Fibroblast of lung (primary cell): ENCODE measurements at regions not wholly inside any gene's neighbourhood (a gene's known extent, or its start where the extent isn't known, plus 50 kb on each side); places are given as distances from the start of the nearest gene placed in this dataset.

Experiments
- DNase-seq, 2 donors: peaks; one replicate each; pipeline versions ENCODE4 v3.0.0 to v3.0.0-alpha.2; 2010; ENCODE audit warnings: low read depth in 2 of 2
- H2AFZ ChIP-seq: 2 replicates; pipeline ENCODE4 v1.5.1; 2012; ENCODE audit warnings: low read length, control low read depth, inconsistent platforms
- H3K27ac ChIP-seq: 2 replicates; pipeline ENCODE4 v1.5.1; 2011; ENCODE audit warnings: low read length, control low read depth; ENCODE audit not compliant: insufficient read depth
- H3K27me3 ChIP-seq: 2 replicates; pipeline ENCODE4 v1.5.1; 2011; ENCODE audit warnings: mild to moderate bottlenecking, low read length; ENCODE audit not compliant: control insufficient read depth, insufficient read depth
- H3K36me3 ChIP-seq: 2 replicates; pipeline ENCODE4 v1.5.1; 2011; ENCODE audit warnings: low read length; ENCODE audit not compliant: control insufficient read depth, insufficient read depth
- H3K4me1 ChIP-seq: 2 replicates; pipeline ENCODE4 v1.5.1; 2011; ENCODE audit warnings: low read length; ENCODE audit not compliant: control insufficient read depth, insufficient read depth; ENCODE audit errors: extremely low read depth
- H3K4me2 ChIP-seq: 2 replicates; pipeline ENCODE4 v1.5.1; 2011; ENCODE audit warnings: low read length, control low read depth; ENCODE audit not compliant: insufficient read depth; ENCODE audit errors: extremely low read depth
- H3K4me3 ChIP-seq, 4 experiments: fragments of 200-600 bp in 1 of 4; sonication (generic) in 1 of 4; replicated peaks in 1 of 4; 2 replicates each; pipeline ENCODE4 v1.5.1; 2011 to 2016; ENCODE audit warnings: low read length in 4 of 4, low read depth in 3 of 4, mild to moderate bottlenecking in 3 of 4, control low read depth in 2 of 4, inconsistent platforms in 1 of 4, mixed read lengths in 1 of 4; ENCODE audit not compliant: insufficient read depth in 1 of 4; ENCODE audit errors: control extremely low read depth in 1 of 4
- H3K79me2 ChIP-seq: 2 replicates; pipeline ENCODE4 v1.5.1; 2012; ENCODE audit warnings: mild to moderate bottlenecking, low read length, inconsistent platforms; ENCODE audit not compliant: control insufficient read depth, insufficient read depth
- H3K9ac ChIP-seq: 2 replicates; pipeline ENCODE4 v1.5.1; 2011; ENCODE audit warnings: mild to moderate bottlenecking, low read length, control low read depth; ENCODE audit not compliant: insufficient read depth
- H3K9me3 ChIP-seq: 2 replicates; pipeline ENCODE4 v1.5.1; 2012; ENCODE audit warnings: low read depth, low read length; ENCODE audit not compliant: control insufficient read depth, insufficient read depth
- H4K20me1 ChIP-seq: 2 replicates; pipeline ENCODE4 v1.5.1; 2011; ENCODE audit warnings: low read length; ENCODE audit not compliant: control insufficient read depth, insufficient read depth; ENCODE audit errors: extremely low read depth
- EZH2 ChIP-seq: IDR thresholded peaks from 2 replicates; pipeline ENCODE4 v1.5.1; 2012; ENCODE audit warnings: low read length, control low read depth, mild to moderate bottlenecking; ENCODE audit errors: missing control alignments
- TF ChIP-seq, protein P1 (sequence below), 2 donors: IDR thresholded peaks in 1 of 2; conservative IDR thresholded peaks in 1 of 2; 1 replicate in 1 of 2; 2 replicates in 1 of 2; pipeline ENCODE4 v1.5.1; 2011 to 2012; ENCODE audit warnings: low read length in 2 of 2, control low read depth in 1 of 2, inconsistent platforms in 1 of 2, low read depth in 1 of 2, mild to moderate bottlenecking in 1 of 2

DNA sequence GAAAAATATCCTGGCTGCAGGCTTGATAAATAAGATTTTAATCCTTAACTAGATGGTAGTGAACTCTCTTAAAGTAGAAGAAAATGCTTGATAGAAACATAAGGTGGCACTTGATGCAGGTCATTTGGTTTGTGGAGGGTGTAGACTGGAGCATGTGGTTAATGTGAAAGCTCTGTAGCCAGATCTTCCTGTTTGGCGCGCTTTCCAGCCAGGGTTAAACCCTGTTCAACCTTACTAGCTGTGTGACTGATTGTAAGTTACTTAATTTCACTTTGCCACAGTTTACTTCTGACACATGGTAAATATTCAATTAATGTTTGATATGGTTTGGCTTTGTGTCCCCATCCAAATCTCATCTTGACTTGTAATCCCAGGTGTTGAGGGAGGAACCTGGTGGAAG lies 394.0 kb downstream of the REEP3 start:
- no peak overlapping the region for H3K4me2 ChIP-seq
- no peaks in the 10 kb centered on the region for H3K36me3 ChIP-seq
- no peaks in the 10 kb centered on the region for H3K4me1 ChIP-seq
- no peak for TF ChIP-seq EZH2
- TF ChIP-seq, protein P1, sequence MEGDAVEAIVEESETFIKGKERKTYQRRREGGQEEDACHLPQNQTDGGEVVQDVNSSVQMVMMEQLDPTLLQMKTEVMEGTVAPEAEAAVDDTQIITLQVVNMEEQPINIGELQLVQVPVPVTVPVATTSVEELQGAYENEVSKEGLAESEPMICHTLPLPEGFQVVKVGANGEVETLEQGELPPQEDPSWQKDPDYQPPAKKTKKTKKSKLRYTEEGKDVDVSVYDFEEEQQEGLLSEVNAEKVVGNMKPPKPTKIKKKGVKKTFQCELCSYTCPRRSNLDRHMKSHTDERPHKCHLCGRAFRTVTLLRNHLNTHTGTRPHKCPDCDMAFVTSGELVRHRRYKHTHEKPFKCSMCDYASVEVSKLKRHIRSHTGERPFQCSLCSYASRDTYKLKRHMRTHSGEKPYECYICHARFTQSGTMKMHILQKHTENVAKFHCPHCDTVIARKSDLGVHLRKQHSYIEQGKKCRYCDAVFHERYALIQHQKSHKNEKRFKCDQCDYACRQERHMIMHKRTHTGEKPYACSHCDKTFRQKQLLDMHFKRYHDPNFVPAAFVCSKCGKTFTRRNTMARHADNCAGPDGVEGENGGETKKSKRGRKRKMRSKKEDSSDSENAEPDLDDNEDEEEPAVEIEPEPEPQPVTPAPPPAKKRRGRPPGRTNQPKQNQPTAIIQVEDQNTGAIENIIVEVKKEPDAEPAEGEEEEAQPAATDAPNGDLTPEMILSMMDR (conservative IDR thresholded peaks at IDR 0.05 in 1 of 2, IDR thresholded peaks at IDR 0.05 in 1 of 2; ENCODE audit: low read depth in 1 of 2, low read length in 2 of 2) = no peak
- DNase-seq = no peak
- no peaks in the 10 kb centered on the region for H3K9me3 ChIP-seq
- no peak overlapping the region for H3K4me3 ChIP-seq
- H3K79me2 ChIP-seq = no peaks in the 10 kb centered on the region
- H2AFZ ChIP-seq = no peak overlapping the region
- no peaks in the 10 kb centered on the region for H3K27me3 ChIP-seq
- no peak overlapping the region for H3K9ac ChIP-seq
- no peak overlapping the region for H3K27ac ChIP-seq
- no peaks in the 10 kb centered on the region for H4K20me1 ChIP-seq

DNA sequence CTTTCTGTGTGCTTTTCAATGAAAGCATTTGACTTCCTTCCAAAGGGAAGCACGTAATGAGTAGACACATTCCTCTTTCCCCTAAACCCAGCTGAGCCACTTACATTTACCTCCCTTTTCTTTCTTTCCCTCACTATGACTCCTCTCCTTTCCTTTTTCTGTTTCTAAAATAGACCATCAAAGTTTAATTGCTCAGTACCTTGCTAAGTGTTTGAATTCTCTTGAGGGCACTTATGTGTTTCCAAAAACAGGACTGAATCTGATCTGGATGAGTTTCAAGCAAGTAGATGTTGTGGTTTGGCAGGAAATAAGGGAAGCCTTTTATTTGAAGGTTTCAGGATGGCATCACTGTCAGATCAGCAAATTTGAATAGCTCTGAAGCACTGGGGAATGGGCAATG lies 396.2 kb downstream of the REEP3 start:
- no peaks in the 10 kb centered on the region for H3K4me1 ChIP-seq
- H2AFZ ChIP-seq = no peak overlapping the region
- no peaks in the 10 kb centered on the region for H3K79me2 ChIP-seq
- H3K27ac ChIP-seq = no peak overlapping the region
- no peak overlapping the region for H3K9ac ChIP-seq
- H3K36me3 ChIP-seq = no peaks in the 10 kb centered on the region
- H3K4me2 ChIP-seq = no peak overlapping the region
- no peaks in the 10 kb centered on the region for H3K9me3 ChIP-seq
- H4K20me1 ChIP-seq = no peaks in the 10 kb centered on the region
- no peak for TF ChIP-seq EZH2
- TF ChIP-seq, protein P1 (conservative IDR thresholded peaks at IDR 0.05 in 1 of 2, IDR thresholded peaks at IDR 0.05 in 1 of 2; ENCODE audit: low read depth in 1 of 2, low read length in 2 of 2) = no peak
- H3K27me3 ChIP-seq = no peaks in the 10 kb centered on the region
- no peak for DNase-seq
- H3K4me3 ChIP-seq = no peak overlapping the region

DNA sequence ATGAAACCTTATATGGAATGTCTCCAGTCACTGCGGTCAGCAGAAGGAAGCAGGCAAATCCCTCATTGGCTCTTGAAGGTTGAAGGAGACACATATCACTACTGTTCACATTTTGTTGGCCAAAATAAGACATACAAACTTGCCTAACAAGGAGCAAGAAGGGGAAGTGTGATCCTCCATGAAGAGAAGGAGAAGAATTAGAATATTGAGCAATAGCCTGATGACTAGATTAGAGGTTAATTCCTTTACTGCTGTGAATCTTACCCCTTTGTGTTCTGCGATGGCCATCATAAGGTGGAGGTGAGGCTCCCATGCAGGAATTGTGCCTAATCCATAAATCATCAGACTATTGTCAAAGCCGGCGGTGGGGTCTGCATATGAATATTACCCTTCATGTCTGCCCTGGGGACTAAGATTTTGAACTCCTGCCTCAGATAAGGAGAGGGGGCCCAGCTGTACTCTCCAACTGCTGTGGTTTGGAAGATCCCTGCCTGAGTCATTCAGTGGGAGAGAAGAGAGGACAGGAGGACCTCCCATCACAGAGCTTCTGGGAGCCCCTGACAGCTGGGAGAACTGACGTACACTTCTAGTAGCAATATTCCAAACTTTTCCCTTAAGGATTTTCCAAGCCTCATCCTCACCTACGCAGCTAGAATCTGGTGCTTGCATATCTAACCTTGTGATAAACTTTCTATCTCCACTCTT lies 398.5 kb downstream of the REEP3 start:
- no peak for TF ChIP-seq EZH2
- TF ChIP-seq, protein P1 (conservative IDR thresholded peaks at IDR 0.05 in 1 of 2, IDR thresholded peaks at IDR 0.05 in 1 of 2; ENCODE audit: low read depth in 1 of 2, low read length in 2 of 2) = no peak
- Histone ChIP-seq H2AFZ (no peak overlapping the region), H3K4me2 (no peak overlapping the region)

More for the DNA sequence above, 398.5 kb downstream of the REEP3 start:
- no peak overlapping the region for H3K27ac ChIP-seq
- H3K36me3 ChIP-seq = no peaks in the 10 kb centered on the region
- H3K4me3 ChIP-seq = no peak overlapping the region
- H3K9ac ChIP-seq = no peak overlapping the region
- DNase-seq = no peak
- no peaks in the 10 kb centered on the region for H3K79me2 ChIP-seq
- no peaks in the 10 kb centered on the region for H3K27me3 ChIP-seq
- H3K9me3 ChIP-seq = no peaks in the 10 kb centered on the region
- no peaks in the 10 kb centered on the region for H4K20me1 ChIP-seq
- H3K4me1 ChIP-seq = no peaks in the 10 kb centered on the region
